HEK293 (cell line): ENCODE measurements at regions not wholly inside any gene's neighbourhood (a gene's known extent, or its start where the extent isn't known, plus 50 kb on each side); places are given as distances from the start of the nearest gene placed in this dataset.

Experiments used
- CTCF ChIA-PET: fragments of 350-600 bp; formaldehyde crosslinking; extraction: SDS; loops from one replicate; lab custom pipeline; 2021; ENCODE audit warnings: antibody characterized with exemption; lab: Yijun Ruan, JAX
- POLR2A ChIA-PET: fragments of 300-600 bp; formaldehyde crosslinking; extraction: SDS; loops from one replicate; lab custom pipeline; 2020; ENCODE audit warnings: antibody characterized with exemption, inconsistent platforms; lab: Yijun Ruan, JAX
- H3K27ac ChIP-seq: fragments of 200-500 bp; sonication (Bioruptor generic); 2 replicates; pipeline ENCODE4 v1.5.1; 2014; ENCODE audit warnings: low read depth, low read length, control low read depth, inconsistent platforms; ENCODE audit errors: extremely low read depth
- H3K36me3 ChIP-seq, 2 experiments: fragments of 200-500 bp in 1 of 2; sonication (Bioruptor generic) in 1 of 2; 1 replicate in 1 of 2; 2 replicates in 1 of 2; pipeline ENCODE4 v1.5.1; 2014 to 2017; ENCODE audit warnings: inconsistent platforms in 2 of 2, low read length in 2 of 2; ENCODE audit not compliant: control insufficient read depth in 2 of 2, insufficient read depth in 1 of 2
- H3K4me1 ChIP-seq: fragments of 200-500 bp; sonication (Bioruptor generic); 2 replicates; pipeline ENCODE4 v1.5.1; 2014; ENCODE audit warnings: mild to moderate bottlenecking, low read length, inconsistent platforms; ENCODE audit not compliant: control insufficient read depth, insufficient read depth
- H3K4me3 ChIP-seq: 2 replicates; pipeline ENCODE4 v1.5.1; 2011; ENCODE audit warnings: low read depth, mild to moderate bottlenecking, control low read depth, low read length, moderate library complexity
- H3K9me3 ChIP-seq: fragments of 200-500 bp; sonication (Bioruptor generic); 2 replicates; pipeline ENCODE4 v1.5.1; 2014; ENCODE audit warnings: low read depth, low read length, inconsistent platforms; ENCODE audit not compliant: control insufficient read depth, insufficient read depth
- OSR2 ChIP-seq: fragments of 450-650 bp; formaldehyde crosslinking; IDR thresholded peaks from 2 replicates; pipeline ENCODE4 v1.5.1; 2016; ENCODE audit warnings: missing biosample characterization, missing genetic modification characterization
- OVOL3 ChIP-seq: fragments of 450-650 bp; formaldehyde crosslinking; IDR thresholded peaks from 2 replicates; pipeline ENCODE4 v1.5.1; 2016; ENCODE audit warnings: missing biosample characterization, missing genetic modification characterization
- ZFP41 ChIP-seq: fragments of 450-650 bp; formaldehyde crosslinking; IDR thresholded peaks from 2 replicates; pipeline ENCODE4 v1.5.1; 2016; ENCODE audit warnings: missing biosample characterization, missing genetic modification characterization, borderline replicate concordance
- ZNF132 ChIP-seq: fragments of 450-650 bp; formaldehyde crosslinking; IDR thresholded peaks from 2 replicates; pipeline ENCODE4 v1.5.1; 2017; ENCODE audit warnings: missing biosample characterization, missing genetic modification characterization, borderline replicate concordance
- ZNF248 ChIP-seq: fragments of 450-650 bp; formaldehyde crosslinking; IDR thresholded peaks from 2 replicates; pipeline ENCODE4 v1.5.1; 2017; ENCODE audit warnings: missing biosample characterization, missing genetic modification characterization
- ZNF354C ChIP-seq: fragments of 450-650 bp; formaldehyde crosslinking; IDR thresholded peaks from 2 replicates; pipeline ENCODE4 v1.5.1; 2016; ENCODE audit warnings: missing biosample characterization, missing genetic modification characterization, low read depth, borderline replicate concordance
- ZNF426 ChIP-seq: fragments of 450-650 bp; formaldehyde crosslinking; IDR thresholded peaks from 2 replicates; pipeline ENCODE4 v1.5.1; 2017; ENCODE audit warnings: missing biosample characterization, missing genetic modification characterization, mild to moderate bottlenecking, inconsistent platforms, moderate library complexity
- ZNF629 ChIP-seq: fragments of 450-650 bp; formaldehyde crosslinking; IDR thresholded peaks from 2 replicates; pipeline ENCODE4 v1.5.1; 2017; ENCODE audit warnings: missing biosample characterization, missing genetic modification characterization
- ZNF768 ChIP-seq: fragments of 450-650 bp; formaldehyde crosslinking; IDR thresholded peaks from 2 replicates; pipeline ENCODE4 v1.5.1; 2018; ENCODE audit warnings: missing biosample characterization, mild to moderate bottlenecking, missing genetic modification characterization
- ZNF776 ChIP-seq: fragments of 450-650 bp; formaldehyde crosslinking; IDR thresholded peaks from 2 replicates; pipeline ENCODE4 v1.5.0; 2017; ENCODE audit warnings: missing biosample characterization, missing genetic modification characterization, borderline replicate concordance
- ZNF785 ChIP-seq: fragments of 450-650 bp; formaldehyde crosslinking; IDR thresholded peaks from 2 replicates; pipeline ENCODE4 v1.5.1; 2016; ENCODE audit warnings: missing biosample characterization, missing genetic modification characterization
- ZNF843 ChIP-seq: fragments of 450-650 bp; formaldehyde crosslinking; IDR thresholded peaks from 2 replicates; pipeline ENCODE4 v1.5.1; 2016; ENCODE audit warnings: missing biosample characterization, missing genetic modification characterization
- ZXDB ChIP-seq: fragments of 450-650 bp; formaldehyde crosslinking; IDR thresholded peaks from 2 replicates; pipeline ENCODE4 v1.5.1; 2016; ENCODE audit warnings: missing biosample characterization, missing genetic modification characterization
- TF ChIP-seq, protein P1 (sequence below): fragments of 450-650 bp; formaldehyde crosslinking; IDR thresholded peaks from 2 replicates; pipeline ENCODE4 v1.5.1; 2016; ENCODE audit warnings: missing biosample characterization, missing genetic modification characterization
- TF ChIP-seq, protein P2 (sequence below): fragments of 450-650 bp; formaldehyde crosslinking; IDR thresholded peaks from 2 replicates; pipeline ENCODE4 v1.5.1; 2017; ENCODE audit warnings: missing biosample characterization, missing genetic modification characterization
- TF ChIP-seq, protein P3 (sequence below): fragments of 450-650 bp; formaldehyde crosslinking; IDR thresholded peaks from 2 replicates; pipeline ENCODE4 v1.5.1; 2016; ENCODE audit warnings: missing biosample characterization, missing genetic modification characterization
- TF ChIP-seq, protein P4 (sequence below): fragments of 450-650 bp; IDR thresholded peaks from 2 replicates; pipeline ENCODE4 v1.5.1; 2018; ENCODE audit warnings: missing biosample characterization, mild to moderate bottlenecking, missing genetic modification characterization
- TF ChIP-seq, protein P5 (sequence below): fragments of 450-650 bp; formaldehyde crosslinking; IDR thresholded peaks from 2 replicates; pipeline ENCODE4; 2016; ENCODE audit warnings: missing biosample characterization, missing genetic modification characterization
- TF ChIP-seq, protein P6 (sequence below): IDR thresholded peaks from 2 replicates; pipeline ENCODE4 v1.6.1; 2011; ENCODE audit warnings: mild to moderate bottlenecking, low read depth, low read length, borderline replicate concordance
- TF ChIP-seq, protein P7 (sequence below): fragments of 450-650 bp; formaldehyde crosslinking; IDR thresholded peaks from 2 replicates; pipeline ENCODE4 v1.5.1; 2016; ENCODE audit warnings: missing biosample characterization, missing genetic modification characterization

DNA sequence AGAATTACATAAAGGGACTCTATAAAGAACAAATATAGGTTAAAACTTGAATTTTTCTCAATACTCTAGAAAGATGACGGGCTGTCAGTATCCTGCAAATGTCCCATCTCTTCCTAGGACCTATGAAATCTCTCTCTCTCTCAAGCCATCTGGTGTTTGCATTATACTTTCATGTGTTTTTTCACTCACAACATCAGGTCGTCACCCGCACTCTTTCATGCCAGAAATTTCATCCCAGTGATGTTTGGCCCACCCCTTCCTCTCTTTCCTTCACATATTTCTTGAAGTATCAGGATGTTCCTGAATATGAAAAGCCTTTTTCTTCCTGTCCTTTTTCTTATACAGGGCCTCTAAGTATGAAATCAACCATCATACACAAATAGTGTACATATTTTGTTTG, 63.3 kb upstream of the GAS1 start:
- no peak overlapping the region for H3K27ac ChIP-seq
- H3K9me3 ChIP-seq = no peaks in the 10 kb centered on the region
- TF ChIP-seq ZNF426 (tag by site-specific recombination) = no peak
- H3K36me3 ChIP-seq = no peaks in the 10 kb centered on the region
- ChIA-PET POLR2A (no interaction called here), CTCF (no interaction called here)
- no peaks in the 10 kb centered on the region; the same call in 1 of the 2 replicates for H3K4me1 ChIP-seq
- no peak overlapping the region for H3K4me3 ChIP-seq

DNA sequence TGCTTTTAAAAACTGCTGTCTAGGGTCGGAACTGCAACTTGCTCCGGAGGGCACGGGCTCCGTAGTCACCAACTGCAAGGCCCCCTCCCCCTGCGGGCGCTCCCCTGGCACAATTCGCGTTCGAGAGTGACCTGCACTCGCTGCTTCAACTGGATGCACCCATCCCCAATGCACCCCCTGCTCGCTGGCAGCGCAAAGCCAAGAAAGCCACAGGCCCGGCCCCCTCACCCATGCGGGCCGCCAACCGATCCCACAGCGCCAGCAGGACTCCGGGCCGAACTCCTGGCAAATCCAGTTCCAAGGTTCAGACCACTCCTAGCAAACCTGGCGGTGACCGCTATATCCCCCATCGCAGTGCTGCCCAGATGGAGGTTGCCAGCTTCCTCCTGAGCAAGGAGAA, 64.2 kb upstream of the GAS1 start:
- no peak overlapping the region for H3K4me3 ChIP-seq
- H3K36me3 ChIP-seq = no peaks in the 10 kb centered on the region
- ChIA-PET CTCF (no interaction called here), POLR2A (no interaction called here)
- TF ChIP-seq ZNF785 (tag by site-specific recombination) = no peak
- TF ChIP-seq, protein P1, sequence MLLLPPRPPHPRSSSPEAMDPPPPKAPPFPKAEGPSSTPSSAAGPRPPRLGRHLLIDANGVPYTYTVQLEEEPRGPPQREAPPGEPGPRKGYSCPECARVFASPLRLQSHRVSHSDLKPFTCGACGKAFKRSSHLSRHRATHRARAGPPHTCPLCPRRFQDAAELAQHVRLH = no peak
- TF ChIP-seq OVOL3 (tag by site-specific recombination) = no peak
- no peak for TF ChIP-seq ZNF132 (tag by site-specific recombination)
- TF ChIP-seq ZNF629 = no peak
- TF ChIP-seq, protein P2, sequence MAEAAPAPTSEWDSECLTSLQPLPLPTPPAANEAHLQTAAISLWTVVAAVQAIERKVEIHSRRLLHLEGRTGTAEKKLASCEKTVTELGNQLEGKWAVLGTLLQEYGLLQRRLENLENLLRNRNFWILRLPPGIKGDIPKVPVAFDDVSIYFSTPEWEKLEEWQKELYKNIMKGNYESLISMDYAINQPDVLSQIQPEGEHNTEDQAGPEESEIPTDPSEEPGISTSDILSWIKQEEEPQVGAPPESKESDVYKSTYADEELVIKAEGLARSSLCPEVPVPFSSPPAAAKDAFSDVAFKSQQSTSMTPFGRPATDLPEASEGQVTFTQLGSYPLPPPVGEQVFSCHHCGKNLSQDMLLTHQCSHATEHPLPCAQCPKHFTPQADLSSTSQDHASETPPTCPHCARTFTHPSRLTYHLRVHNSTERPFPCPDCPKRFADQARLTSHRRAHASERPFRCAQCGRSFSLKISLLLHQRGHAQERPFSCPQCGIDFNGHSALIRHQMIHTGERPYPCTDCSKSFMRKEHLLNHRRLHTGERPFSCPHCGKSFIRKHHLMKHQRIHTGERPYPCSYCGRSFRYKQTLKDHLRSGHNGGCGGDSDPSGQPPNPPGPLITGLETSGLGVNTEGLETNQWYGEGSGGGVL (tag by site-specific recombination) = no peak
- no peak for TF ChIP-seq ZNF248 (tag by site-specific recombination)
- TF ChIP-seq, protein P3, sequence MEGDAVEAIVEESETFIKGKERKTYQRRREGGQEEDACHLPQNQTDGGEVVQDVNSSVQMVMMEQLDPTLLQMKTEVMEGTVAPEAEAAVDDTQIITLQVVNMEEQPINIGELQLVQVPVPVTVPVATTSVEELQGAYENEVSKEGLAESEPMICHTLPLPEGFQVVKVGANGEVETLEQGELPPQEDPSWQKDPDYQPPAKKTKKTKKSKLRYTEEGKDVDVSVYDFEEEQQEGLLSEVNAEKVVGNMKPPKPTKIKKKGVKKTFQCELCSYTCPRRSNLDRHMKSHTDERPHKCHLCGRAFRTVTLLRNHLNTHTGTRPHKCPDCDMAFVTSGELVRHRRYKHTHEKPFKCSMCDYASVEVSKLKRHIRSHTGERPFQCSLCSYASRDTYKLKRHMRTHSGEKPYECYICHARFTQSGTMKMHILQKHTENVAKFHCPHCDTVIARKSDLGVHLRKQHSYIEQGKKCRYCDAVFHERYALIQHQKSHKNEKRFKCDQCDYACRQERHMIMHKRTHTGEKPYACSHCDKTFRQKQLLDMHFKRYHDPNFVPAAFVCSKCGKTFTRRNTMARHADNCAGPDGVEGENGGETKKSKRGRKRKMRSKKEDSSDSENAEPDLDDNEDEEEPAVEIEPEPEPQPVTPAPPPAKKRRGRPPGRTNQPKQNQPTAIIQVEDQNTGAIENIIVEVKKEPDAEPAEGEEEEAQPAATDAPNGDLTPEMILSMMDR (tag by site-specific recombination) = no peak
- TF ChIP-seq, protein P4, sequence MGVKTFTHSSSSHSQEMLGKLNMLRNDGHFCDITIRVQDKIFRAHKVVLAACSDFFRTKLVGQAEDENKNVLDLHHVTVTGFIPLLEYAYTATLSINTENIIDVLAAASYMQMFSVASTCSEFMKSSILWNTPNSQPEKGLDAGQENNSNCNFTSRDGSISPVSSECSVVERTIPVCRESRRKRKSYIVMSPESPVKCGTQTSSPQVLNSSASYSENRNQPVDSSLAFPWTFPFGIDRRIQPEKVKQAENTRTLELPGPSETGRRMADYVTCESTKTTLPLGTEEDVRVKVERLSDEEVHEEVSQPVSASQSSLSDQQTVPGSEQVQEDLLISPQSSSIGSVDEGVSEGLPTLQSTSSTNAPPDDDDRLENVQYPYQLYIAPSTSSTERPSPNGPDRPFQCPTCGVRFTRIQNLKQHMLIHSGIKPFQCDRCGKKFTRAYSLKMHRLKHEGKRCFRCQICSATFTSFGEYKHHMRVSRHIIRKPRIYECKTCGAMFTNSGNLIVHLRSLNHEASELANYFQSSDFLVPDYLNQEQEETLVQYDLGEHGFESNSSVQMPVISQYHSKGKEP (tag by site-specific recombination) = no peak
- TF ChIP-seq ZFP41 (tag by site-specific recombination) = no peak
- TF ChIP-seq OSR2 (tag by site-specific recombination) = no peak
- TF ChIP-seq ZNF843 (tag by site-specific recombination) = no peak
- TF ChIP-seq, protein P5, sequence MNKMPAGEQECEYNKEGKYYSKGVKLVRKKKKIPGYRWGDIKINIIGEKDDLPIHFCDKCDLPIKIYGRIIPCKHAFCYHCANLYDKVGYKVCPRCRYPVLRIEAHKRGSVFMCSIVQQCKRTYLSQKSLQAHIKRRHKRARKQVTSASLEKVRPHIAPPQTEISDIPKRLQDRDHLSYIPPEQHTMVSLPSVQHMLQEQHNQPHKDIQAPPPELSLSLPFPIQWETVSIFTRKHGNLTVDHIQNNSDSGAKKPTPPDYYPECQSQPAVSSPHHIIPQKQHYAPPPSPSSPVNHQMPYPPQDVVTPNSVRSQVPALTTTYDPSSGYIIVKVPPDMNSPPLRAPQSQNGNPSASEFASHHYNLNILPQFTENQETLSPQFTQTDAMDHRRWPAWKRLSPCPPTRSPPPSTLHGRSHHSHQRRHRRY = no peak
- TF ChIP-seq ZNF354C = no peak
- TF ChIP-seq ZNF776 (tag by site-specific recombination) = no peak
- no peak overlapping the region for H3K27ac ChIP-seq
- H3K4me1 ChIP-seq = no peaks in the 10 kb centered on the region; the same call in 1 of the 2 replicates
- H3K9me3 ChIP-seq = no peaks in the 10 kb centered on the region

DNA sequence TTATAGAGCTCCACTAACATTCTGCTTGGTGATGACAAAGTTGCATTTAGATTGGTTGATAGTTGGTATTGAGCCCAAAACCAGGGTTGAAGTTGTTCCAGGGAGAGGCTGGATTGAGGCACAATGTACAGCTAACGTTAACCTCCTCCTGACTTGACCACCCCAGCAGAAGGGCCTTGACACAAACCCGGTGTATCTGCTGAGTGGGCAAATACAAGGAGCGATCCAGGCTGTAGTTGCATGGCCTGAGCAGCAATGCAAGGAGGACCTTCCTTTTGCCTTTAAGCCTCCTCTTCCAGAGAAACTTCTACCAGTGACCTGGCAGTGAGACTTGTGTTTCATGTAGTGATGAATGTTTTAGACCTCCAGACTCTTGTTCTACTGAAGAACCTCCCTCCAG, 66.2 kb upstream of the GAS1 start:
- H3K4me3 ChIP-seq = no peak overlapping the region
- no peaks in the 10 kb centered on the region for H3K9me3 ChIP-seq
- POLR2A ChIA-PET = interaction anchor here (0.5 to 0.6 kb wide), 2 partner anchors 66 to 289 kb away, joined by 3 to 7 read pairs; no protein-coding TSS in a partner anchor
- no peak overlapping the region for H3K27ac ChIP-seq
- no peaks in the 10 kb centered on the region for H3K4me1 ChIP-seq
- no peaks in the 10 kb centered on the region for H3K36me3 ChIP-seq
- CTCF ChIA-PET = no interaction called here
- no peak for TF ChIP-seq ZNF768 (tag by site-specific recombination)
- TF ChIP-seq, protein P6, sequence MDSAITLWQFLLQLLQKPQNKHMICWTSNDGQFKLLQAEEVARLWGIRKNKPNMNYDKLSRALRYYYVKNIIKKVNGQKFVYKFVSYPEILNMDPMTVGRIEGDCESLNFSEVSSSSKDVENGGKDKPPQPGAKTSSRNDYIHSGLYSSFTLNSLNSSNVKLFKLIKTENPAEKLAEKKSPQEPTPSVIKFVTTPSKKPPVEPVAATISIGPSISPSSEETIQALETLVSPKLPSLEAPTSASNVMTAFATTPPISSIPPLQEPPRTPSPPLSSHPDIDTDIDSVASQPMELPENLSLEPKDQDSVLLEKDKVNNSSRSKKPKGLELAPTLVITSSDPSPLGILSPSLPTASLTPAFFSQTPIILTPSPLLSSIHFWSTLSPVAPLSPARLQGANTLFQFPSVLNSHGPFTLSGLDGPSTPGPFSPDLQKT = no peak
- TF ChIP-seq, protein P7, sequence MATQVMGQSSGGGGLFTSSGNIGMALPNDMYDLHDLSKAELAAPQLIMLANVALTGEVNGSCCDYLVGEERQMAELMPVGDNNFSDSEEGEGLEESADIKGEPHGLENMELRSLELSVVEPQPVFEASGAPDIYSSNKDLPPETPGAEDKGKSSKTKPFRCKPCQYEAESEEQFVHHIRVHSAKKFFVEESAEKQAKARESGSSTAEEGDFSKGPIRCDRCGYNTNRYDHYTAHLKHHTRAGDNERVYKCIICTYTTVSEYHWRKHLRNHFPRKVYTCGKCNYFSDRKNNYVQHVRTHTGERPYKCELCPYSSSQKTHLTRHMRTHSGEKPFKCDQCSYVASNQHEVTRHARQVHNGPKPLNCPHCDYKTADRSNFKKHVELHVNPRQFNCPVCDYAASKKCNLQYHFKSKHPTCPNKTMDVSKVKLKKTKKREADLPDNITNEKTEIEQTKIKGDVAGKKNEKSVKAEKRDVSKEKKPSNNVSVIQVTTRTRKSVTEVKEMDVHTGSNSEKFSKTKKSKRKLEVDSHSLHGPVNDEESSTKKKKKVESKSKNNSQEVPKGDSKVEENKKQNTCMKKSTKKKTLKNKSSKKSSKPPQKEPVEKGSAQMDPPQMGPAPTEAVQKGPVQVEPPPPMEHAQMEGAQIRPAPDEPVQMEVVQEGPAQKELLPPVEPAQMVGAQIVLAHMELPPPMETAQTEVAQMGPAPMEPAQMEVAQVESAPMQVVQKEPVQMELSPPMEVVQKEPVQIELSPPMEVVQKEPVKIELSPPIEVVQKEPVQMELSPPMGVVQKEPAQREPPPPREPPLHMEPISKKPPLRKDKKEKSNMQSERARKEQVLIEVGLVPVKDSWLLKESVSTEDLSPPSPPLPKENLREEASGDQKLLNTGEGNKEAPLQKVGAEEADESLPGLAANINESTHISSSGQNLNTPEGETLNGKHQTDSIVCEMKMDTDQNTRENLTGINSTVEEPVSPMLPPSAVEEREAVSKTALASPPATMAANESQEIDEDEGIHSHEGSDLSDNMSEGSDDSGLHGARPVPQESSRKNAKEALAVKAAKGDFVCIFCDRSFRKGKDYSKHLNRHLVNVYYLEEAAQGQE = no peak
- TF ChIP-seq ZXDB (tag by site-specific recombination) = no peak
